ENCODE measurements at regions not wholly inside any gene's neighbourhood (a gene's known extent, or its start where the extent isn't known, plus 50 kb on each side); places are given as distances from the start of the nearest gene placed in this dataset.

DNA sequence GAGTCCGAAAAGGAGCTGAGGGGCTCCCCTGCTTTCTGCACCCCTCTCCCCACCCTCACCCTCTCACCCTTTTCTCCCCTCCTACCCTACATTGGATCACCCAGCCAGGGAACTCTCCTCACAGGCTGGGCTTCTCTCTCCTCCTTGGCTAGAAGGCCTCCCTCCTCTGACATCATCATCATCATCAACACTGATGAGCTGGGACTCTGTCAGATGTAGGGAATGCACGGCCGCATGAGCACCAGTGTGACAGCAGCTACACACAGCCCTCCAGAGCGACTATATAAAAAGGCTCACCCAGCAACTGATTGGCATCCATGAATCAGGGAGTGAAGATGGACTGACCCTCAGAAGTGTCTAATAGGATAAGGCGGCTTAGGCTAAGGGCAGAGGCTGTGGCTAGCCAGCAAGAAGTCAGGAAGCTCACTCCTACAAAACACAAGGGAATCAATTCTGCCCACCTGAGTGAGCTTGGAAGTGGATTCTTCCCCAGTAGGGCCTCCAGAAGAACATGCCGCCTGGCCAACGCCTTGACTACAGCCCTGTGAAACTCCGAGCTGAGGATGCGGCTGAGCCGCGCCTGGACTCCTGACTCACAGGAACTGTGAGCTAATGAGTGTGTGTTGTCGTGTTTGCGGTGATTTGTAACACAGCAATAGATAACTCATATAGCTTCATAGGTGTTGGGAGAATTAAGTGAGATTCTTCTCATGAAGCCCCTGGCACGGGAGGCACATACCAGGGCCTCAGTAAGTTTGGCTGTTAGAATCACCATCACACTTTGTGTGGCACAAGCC is 147.6 kb downstream of the FAM43A start:
- TF ChIP-seq, protein P1, sequence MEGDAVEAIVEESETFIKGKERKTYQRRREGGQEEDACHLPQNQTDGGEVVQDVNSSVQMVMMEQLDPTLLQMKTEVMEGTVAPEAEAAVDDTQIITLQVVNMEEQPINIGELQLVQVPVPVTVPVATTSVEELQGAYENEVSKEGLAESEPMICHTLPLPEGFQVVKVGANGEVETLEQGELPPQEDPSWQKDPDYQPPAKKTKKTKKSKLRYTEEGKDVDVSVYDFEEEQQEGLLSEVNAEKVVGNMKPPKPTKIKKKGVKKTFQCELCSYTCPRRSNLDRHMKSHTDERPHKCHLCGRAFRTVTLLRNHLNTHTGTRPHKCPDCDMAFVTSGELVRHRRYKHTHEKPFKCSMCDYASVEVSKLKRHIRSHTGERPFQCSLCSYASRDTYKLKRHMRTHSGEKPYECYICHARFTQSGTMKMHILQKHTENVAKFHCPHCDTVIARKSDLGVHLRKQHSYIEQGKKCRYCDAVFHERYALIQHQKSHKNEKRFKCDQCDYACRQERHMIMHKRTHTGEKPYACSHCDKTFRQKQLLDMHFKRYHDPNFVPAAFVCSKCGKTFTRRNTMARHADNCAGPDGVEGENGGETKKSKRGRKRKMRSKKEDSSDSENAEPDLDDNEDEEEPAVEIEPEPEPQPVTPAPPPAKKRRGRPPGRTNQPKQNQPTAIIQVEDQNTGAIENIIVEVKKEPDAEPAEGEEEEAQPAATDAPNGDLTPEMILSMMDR (IDR thresholded peaks at IDR 0.05), result no peak
- TF ChIP-seq EZH2phosphoT487 (IDR thresholded peaks at IDR 0.05), result no peak
